HG03565 (cell line): ENCODE measurements at regions not wholly inside any gene's neighbourhood (a gene's known extent, or its start where the extent isn't known, plus 50 kb on each side); places are given as distances from the start of the nearest gene placed in this dataset.

Experiments
- ATAC-seq: cut with Tn5 transposase; IDR thresholded peaks from one replicate; pipeline ENCODE4 v1.9.1; 2021; ENCODE audit warnings: mild to moderate bottlenecking, moderate library complexity; ENCODE audit not compliant: unreplicated experiment

- no peak for ATAC-seq
Observed at GRCh38 chr2:47266939-47267710, 90.8 kb upstream of the CALM2 start.

GRCh38 chr2:47265751-47266231 lies 89.5 kb upstream of the CALM2 start:
- no peak for ATAC-seq

- no peak for ATAC-seq
Observed at GRCh38 chr2:47265158-47265557, 88.8 kb upstream of the CALM2 start.

- ATAC-seq, result no peak
Observed at GRCh38 chr2:47264686-47265085, 88.4 kb upstream of the CALM2 start.

- ATAC-seq, result no peak
Observed at GRCh38 chr2:47264143-47264542, 87.8 kb upstream of the CALM2 start.

GRCh38 chr2:47262657-47263056 lies 86.3 kb upstream of the CALM2 start:
- ATAC-seq, result no peak

- no peak for ATAC-seq
Observed at GRCh38 chr2:47260971-47261370, 84.7 kb upstream of the CALM2 start.

GRCh38 chr2:47259829-47260228 lies 83.5 kb upstream of the CALM2 start:
- no peak for ATAC-seq

GRCh38 chr2:47257946-47258348 lies 81.6 kb upstream of the CALM2 start:
- ATAC-seq, result no peak

- ATAC-seq, result no peak
Observed at GRCh38 chr2:47256416-47257087, 80.2 kb upstream of the CALM2 start.

- no peak for ATAC-seq
Observed at GRCh38 chr2:47255794-47256193, 79.5 kb upstream of the CALM2 start.

- ATAC-seq, result no peak
Observed at GRCh38 chr2:47254464-47254863, 78.2 kb upstream of the CALM2 start.

GRCh38 chr2:47253447-47253846 lies 77.1 kb upstream of the CALM2 start:
- ATAC-seq, result no peak

- no peak for ATAC-seq
Observed at GRCh38 chr2:47251404-47251675, 75.0 kb upstream of the CALM2 start.

GRCh38 chr2:47250586-47251403 lies 74.5 kb upstream of the CALM2 start:
- ATAC-seq, result no peak

- ATAC-seq, result no peak
Observed at GRCh38 chr2:47249931-47250330, 73.6 kb upstream of the CALM2 start.

- no peak for ATAC-seq
Observed at GRCh38 chr2:47249157-47249900, 73.0 kb upstream of the CALM2 start.

- no peak for ATAC-seq
Observed at GRCh38 chr2:47243596-47244323, 67.4 kb upstream of the CALM2 start.

GRCh38 chr2:47241715-47242114 lies 65.4 kb upstream of the CALM2 start:
- ATAC-seq, result no peak
